Lower lobe of right lung (tissue), 2 donors: ENCODE measurements at regions not wholly inside any gene's neighbourhood (a gene's known extent, or its start where the extent isn't known, plus 50 kb on each side); places are given as distances from the start of the nearest gene placed in this dataset.
"Not testable (repeated sequence)": the region's sequence is repeated elsewhere in the genome, so short reads cannot be mapped to it uniquely, and the experiment has no call there.

ENCODE experiments used
- ATAC-seq, 2 donors: fragments of 200-7000 bp; cut with Tn5 transposase; one replicate each; pipeline ENCODE4 v1.9.1; 2020 to 2022; ENCODE audit warnings: mild to moderate bottlenecking in 2 of 2, moderate library complexity in 2 of 2
- DNase-seq: peaks from one replicate; pipeline ENCODE4 v3.0.0-alpha.2; 2020
- H3K27ac ChIP-seq: fragments of 200-600 bp; one replicate; pipeline ENCODE4 v1.8.0; 2022
- H3K27me3 ChIP-seq: fragments of 200-600 bp; one replicate; pipeline ENCODE4 v1.8.0; 2022; ENCODE audit warnings: low read depth
- H3K36me3 ChIP-seq: fragments of 200-600 bp; one replicate; pipeline ENCODE4 v1.8.0; 2022; ENCODE audit warnings: mild to moderate bottlenecking
- H3K4me1 ChIP-seq: fragments of 200-600 bp; one replicate; pipeline ENCODE4 v1.8.0; 2022
- H3K4me3 ChIP-seq: fragments of 200-600 bp; one replicate; pipeline ENCODE4 v1.8.0; 2022; ENCODE audit warnings: mild to moderate bottlenecking
- H3K9me3 ChIP-seq: fragments of 200-600 bp; one replicate; pipeline ENCODE4 v1.8.0; 2022
- CTCF ChIP-seq: fragments of 200-600 bp; IDR thresholded peaks from one replicate; pipeline ENCODE4 v1.8.0; 2022; ENCODE audit warnings: antibody characterized with exemption, mild to moderate bottlenecking
- intact Hi-C: fragments of 100-400 bp; cut with DNase I; formaldehyde crosslinking; loops from one replicate; pipeline ENCODE4 v1.11.0; 2022
- donor health status: DM: no; HTN: yes; CAD: no; lungs with severe emphysema.

GRCh38 chr7:42642699-42643098, 269.2 kb downstream of the C7orf25 start:
- Histone ChIP-seq H3K4me1 (no peaks in the 10 kb centered on the region), H3K36me3 (no peaks in the 10 kb centered on the region), H3K4me3 (no peak overlapping the region), H3K9me3 (no peaks in the 10 kb centered on the region), H3K27me3 (no peaks in the 10 kb centered on the region), H3K27ac (no peak overlapping the region)
- intact Hi-C loops: no loop called here
- DNase-seq (no peak), ATAC-seq (no peak)
- TF ChIP-seq CTCF: no peak

- no peak overlapping the region for H3K4me3 ChIP-seq
- no peaks in the 10 kb centered on the region for H3K4me1 ChIP-seq
- no peak overlapping the region for H3K27ac ChIP-seq
- DNase-seq (no peak), ATAC-seq (no peak)
- no peak for TF ChIP-seq CTCF
- intact Hi-C loops: no loop called here
- H3K9me3 ChIP-seq: no peaks in the 10 kb centered on the region
- H3K27me3 ChIP-seq: no peaks in the 10 kb centered on the region
- no peaks in the 10 kb centered on the region for H3K36me3 ChIP-seq
Observed at GRCh38 chr7:42639930-42640329, 271.9 kb downstream of the C7orf25 start.

GRCh38 chr7:42636380-42636779, 275.5 kb downstream of the C7orf25 start:
- H3K36me3 ChIP-seq, H3K4me3 ChIP-seq, intact Hi-C loops, H3K27ac ChIP-seq, H3K4me1 ChIP-seq, ATAC-seq, H3K27me3 ChIP-seq, H3K9me3 ChIP-seq, DNase-seq: not testable (repeated sequence)

GRCh38 chr7:42628054-42628453, 283.8 kb downstream of the C7orf25 start:
- H3K4me1 ChIP-seq: no peaks in the 10 kb centered on the region
- H3K9me3 ChIP-seq: no peaks in the 10 kb centered on the region
- intact Hi-C loops: no loop called here
- H3K27ac ChIP-seq: no peak overlapping the region
- ATAC-seq (no peak), DNase-seq (no peak)
- H3K27me3 ChIP-seq: no peaks in the 10 kb centered on the region
- H3K36me3 ChIP-seq: no peaks in the 10 kb centered on the region
- TF ChIP-seq CTCF: no peak
- H3K4me3 ChIP-seq: no peak overlapping the region

GRCh38 chr7:42627626-42628025, 284.2 kb downstream of the C7orf25 start:
- intact Hi-C loops: no loop called here
- Histone ChIP-seq H3K4me1 (no peaks in the 10 kb centered on the region), H3K27me3 (no peaks in the 10 kb centered on the region), H3K4me3 (no peak overlapping the region), H3K9me3 (no peaks in the 10 kb centered on the region), H3K27ac (no peak overlapping the region), H3K36me3 (no peaks in the 10 kb centered on the region)
- no peak for ATAC-seq
- TF ChIP-seq CTCF: no peak
- no peak for DNase-seq

GRCh38 chr7:42627101-42627500, 284.8 kb downstream of the C7orf25 start:
- no peak for ATAC-seq
- no peak for TF ChIP-seq CTCF
- H3K4me1 ChIP-seq: no peaks in the 10 kb centered on the region
- no peaks in the 10 kb centered on the region for H3K9me3 ChIP-seq
- DNase-seq: no peak
- no peaks in the 10 kb centered on the region for H3K27me3 ChIP-seq
- no peak overlapping the region for H3K27ac ChIP-seq
- intact Hi-C loops: no loop called here
- no peak overlapping the region for H3K4me3 ChIP-seq
- H3K36me3 ChIP-seq: no peaks in the 10 kb centered on the region
